Pancreas (tissue), 10 donors: ENCODE measurements at regions not wholly inside any gene's neighbourhood (a gene's known extent, or its start where the extent isn't known, plus 50 kb on each side); places are given as distances from the start of the nearest gene placed in this dataset.

ENCODE experiments used
- ATAC-seq, 4 donors: fragments of 200-7000 bp; cut with Tn5 transposase; one replicate each; pipeline versions ENCODE4 v1.8.0 to v1.9.1; 2020; ENCODE audit warnings: mild to moderate bottlenecking in 4 of 4, moderate library complexity in 4 of 4
- DNase-seq, 6 donors: peaks; one replicate each; pipeline ENCODE4 v3.0.0-alpha.2; 2020
- FAIRE-seq: peaks from 2 replicates; lab custom pipeline; 2012; peaks lifted over from hg19 to GRCh38; lab: Jason Lieb, UNC
- H3K27ac ChIP-seq, 4 donors: fragments of 200-600 bp; sonication (generic); 1 replicate in 3 of 4; 2 replicates in 1 of 4; pipeline versions ENCODE4 v1.5.0 to v1.8.0; 2020
- H3K27me3 ChIP-seq, 4 donors: fragments of 200-600 bp; one replicate each; pipeline ENCODE4 v1.8.0; 2021
- H3K36me3 ChIP-seq, 3 donors: fragments of 200-600 bp; sonication (generic) in 1 of 3; one replicate each; pipeline versions ENCODE4 v1.5.0 to v1.8.0; 2020 to 2021
- H3K4me1 ChIP-seq, 3 donors: fragments of 200-600 bp; one replicate each; pipeline ENCODE4 v1.8.0; 2021
- H3K4me3 ChIP-seq, 4 donors: fragments of 200-600 bp; sonication (generic) in 2 of 4; one replicate each; pipeline versions ENCODE4 v1.5.0 to v1.8.0; 2020 to 2021
- H3K9me3 ChIP-seq, 4 donors: fragments of 200-600 bp; one replicate each; pipeline ENCODE4 v1.8.0; 2021
- WGBS, 2 donors: extraction: QIAGEN DNeasy Blood & Tissue Kit; methylation state at CpG; one replicate each; pipeline ENCODE4 v1.1.7; 2013; 5-methylcytosine and 5-hydroxymethylcytosine counted together
- intact Hi-C, 3 donors: fragments of 100-400 bp; cut with DNase I; formaldehyde crosslinking; loops; one replicate each; pipeline versions ENCODE4 v1.11.1 to v1.14.2; 2022
- TF ChIP-seq, protein P1 (sequence below), 4 donors: fragments of 200-600 bp; sonication (generic) in 3 of 4; IDR thresholded peaks; one replicate each; pipeline versions ENCODE4 v1.5.0 to v1.8.0; 2021; ENCODE audit warnings: antibody characterized with exemption in 4 of 4
- donor health status: healthy with polysubstance abuse.
- donor health status: DM: no; HTN: no; CAD: no; lungs with moderate emphysema.
- donor health status: DM: no; HTN: no; CAD: no.
- donor health status: control.
- donor health status: control.
- donor health status: Bipolar disorder and iron deficiency.
- donor health status: DM: yes; HTN: yes; CAD: no.
- donor health status: DM: no; HTN: no; CAD: no.
- donor health status: DM: no; HTN: no; CAD: no.
- donor health status: DM: yes; HTN: yes; CAD: no.

DNA sequence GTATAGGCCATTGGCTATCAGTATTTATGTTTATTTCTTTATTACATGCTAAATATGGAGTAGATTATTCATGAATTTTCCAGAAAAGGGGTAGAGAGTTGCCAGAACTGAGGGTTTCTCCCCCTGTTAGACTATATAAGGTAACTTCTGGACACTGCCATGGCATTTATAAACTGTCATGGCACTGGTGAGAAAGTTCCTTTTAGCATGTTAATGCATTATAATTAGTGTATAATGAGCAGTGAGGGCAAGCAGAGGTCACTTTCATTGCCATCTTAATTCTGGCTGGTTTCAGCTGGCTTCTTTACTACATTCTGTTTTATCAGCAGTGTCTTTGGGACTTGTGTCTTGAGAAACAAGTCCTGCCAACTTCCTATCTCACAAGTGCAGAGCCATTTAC is 220.0 kb upstream of the CNR1 start:
- H3K36me3 ChIP-seq = no peaks in the 10 kb centered on the region
- ATAC-seq (no peak), FAIRE-seq (no peak), DNase-seq (no peak)
- H3K9me3 ChIP-seq = no peaks in the 10 kb centered on the region
- H3K4me1 ChIP-seq = no peaks in the 10 kb centered on the region
- no peak overlapping the region for H3K4me3 ChIP-seq
- no peak overlapping the region for H3K27ac ChIP-seq
- intact Hi-C loops = no loop called here
- no peaks in the 10 kb centered on the region for H3K27me3 ChIP-seq
- TF ChIP-seq, protein P1, sequence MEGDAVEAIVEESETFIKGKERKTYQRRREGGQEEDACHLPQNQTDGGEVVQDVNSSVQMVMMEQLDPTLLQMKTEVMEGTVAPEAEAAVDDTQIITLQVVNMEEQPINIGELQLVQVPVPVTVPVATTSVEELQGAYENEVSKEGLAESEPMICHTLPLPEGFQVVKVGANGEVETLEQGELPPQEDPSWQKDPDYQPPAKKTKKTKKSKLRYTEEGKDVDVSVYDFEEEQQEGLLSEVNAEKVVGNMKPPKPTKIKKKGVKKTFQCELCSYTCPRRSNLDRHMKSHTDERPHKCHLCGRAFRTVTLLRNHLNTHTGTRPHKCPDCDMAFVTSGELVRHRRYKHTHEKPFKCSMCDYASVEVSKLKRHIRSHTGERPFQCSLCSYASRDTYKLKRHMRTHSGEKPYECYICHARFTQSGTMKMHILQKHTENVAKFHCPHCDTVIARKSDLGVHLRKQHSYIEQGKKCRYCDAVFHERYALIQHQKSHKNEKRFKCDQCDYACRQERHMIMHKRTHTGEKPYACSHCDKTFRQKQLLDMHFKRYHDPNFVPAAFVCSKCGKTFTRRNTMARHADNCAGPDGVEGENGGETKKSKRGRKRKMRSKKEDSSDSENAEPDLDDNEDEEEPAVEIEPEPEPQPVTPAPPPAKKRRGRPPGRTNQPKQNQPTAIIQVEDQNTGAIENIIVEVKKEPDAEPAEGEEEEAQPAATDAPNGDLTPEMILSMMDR (IDR thresholded peaks at IDR 0.05) = no peak

DNA sequence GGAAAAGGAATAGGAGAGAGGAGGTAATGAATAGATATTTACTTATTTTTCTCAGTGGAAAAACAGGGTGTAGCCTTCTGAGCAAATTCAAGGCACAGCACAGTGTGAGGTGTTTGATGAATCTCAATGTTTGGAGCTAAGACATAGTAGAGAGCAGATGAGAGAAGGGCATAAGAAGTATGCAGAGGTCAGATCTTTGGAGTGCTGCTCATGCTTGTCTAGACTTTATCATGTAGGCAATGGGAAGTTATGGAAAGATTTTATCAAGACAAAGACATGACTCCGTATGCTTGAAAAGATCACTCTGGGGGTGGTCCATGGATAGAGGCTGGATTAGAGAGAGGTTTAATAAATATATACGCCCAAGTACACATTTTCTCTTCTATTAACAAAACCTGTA is 217.0 kb upstream of the CNR1 start:
- Histone ChIP-seq H3K27ac (no peak overlapping the region), H3K9me3 (no peaks in the 10 kb centered on the region), H3K4me1 (no peaks in the 10 kb centered on the region), H3K36me3 (no peaks in the 10 kb centered on the region), H3K4me3 (no peak overlapping the region), H3K27me3 (no peaks in the 10 kb centered on the region)
- TF ChIP-seq, protein P1 (IDR thresholded peaks at IDR 0.05) = no peak
- FAIRE-seq = no peak
- DNase-seq = no peak
- 60 to 78% methylated on average over 2 of the region's 2 CpGs for WGBS, 2 donors
- intact Hi-C loops = no loop called here
- no peak for ATAC-seq

DNA sequence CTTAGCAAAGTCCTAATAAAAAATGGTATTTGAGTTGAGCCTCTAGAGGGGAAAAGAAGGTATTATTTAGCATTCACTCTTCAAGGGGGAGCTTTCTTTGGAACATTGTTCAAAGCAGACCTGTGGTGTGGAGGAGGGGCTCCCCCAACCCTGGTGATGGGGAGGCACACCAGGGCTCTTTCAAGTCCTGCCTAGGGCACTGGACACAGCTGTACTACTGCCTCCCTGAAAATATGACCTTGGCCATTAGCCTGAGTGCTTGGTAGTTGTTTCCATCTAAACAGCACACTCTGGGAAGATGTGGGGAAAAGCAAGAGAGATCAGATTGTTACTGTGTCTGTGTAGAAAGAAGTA is 215.1 kb upstream of the CNR1 start:
- no peak for FAIRE-seq
- H3K4me1 ChIP-seq = no peaks in the 10 kb centered on the region
- no peaks in the 10 kb centered on the region for H3K36me3 ChIP-seq
- no peak overlapping the region for H3K4me3 ChIP-seq
- no peak for DNase-seq
- H3K9me3 ChIP-seq = no peaks in the 10 kb centered on the region
- intact Hi-C loops = no loop called here
- no peak for ATAC-seq
- H3K27me3 ChIP-seq = no peaks in the 10 kb centered on the region
- no peak overlapping the region for H3K27ac ChIP-seq
- TF ChIP-seq, protein P1 (IDR thresholded peaks at IDR 0.05) = no peak

DNA sequence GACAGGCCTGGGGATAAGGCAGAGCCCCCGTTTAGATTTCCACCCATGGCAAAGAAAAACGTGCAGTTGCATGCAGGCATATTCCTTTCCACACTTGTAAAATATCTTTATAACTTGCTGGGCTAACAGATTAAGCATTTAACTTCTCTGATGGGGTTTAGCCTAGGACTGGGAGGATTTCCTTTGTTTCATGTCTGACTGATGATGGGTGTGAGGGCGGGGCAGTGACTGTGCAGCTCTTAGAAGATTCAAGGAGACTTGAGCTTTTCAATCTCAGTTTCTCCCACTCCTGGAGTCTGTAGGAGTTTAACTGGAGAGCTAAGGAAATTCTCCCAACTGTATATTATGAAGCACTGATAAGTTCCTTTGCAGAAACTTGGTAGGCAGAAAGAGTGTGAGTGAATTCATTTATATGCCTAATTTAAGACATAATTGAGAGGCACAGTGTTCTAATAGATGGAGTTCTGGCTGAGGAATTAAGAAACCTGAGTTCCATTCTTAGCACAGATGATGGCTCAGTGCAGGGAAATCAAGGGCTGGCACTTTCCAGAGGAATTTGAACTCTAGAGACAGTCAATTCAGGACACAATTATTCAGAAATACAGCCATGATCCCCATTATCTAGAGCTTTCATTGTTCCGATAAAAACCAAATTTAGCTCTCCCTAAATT is 214.6 kb upstream of the CNR1 start:
- intact Hi-C loops = no loop called here
- Histone ChIP-seq H3K27ac (no peak overlapping the region), H3K27me3 (no peaks in the 10 kb centered on the region), H3K36me3 (no peaks in the 10 kb centered on the region), H3K9me3 (no peaks in the 10 kb centered on the region), H3K4me1 (no peaks in the 10 kb centered on the region), H3K4me3 (no peak overlapping the region)
- FAIRE-seq (no peak), DNase-seq (no peak), ATAC-seq (no peak)
- TF ChIP-seq, protein P1 (IDR thresholded peaks at IDR 0.05) = no peak
- 43 to 51% methylated on average over 4 of the region's 4 CpGs for WGBS, 2 donors

DNA sequence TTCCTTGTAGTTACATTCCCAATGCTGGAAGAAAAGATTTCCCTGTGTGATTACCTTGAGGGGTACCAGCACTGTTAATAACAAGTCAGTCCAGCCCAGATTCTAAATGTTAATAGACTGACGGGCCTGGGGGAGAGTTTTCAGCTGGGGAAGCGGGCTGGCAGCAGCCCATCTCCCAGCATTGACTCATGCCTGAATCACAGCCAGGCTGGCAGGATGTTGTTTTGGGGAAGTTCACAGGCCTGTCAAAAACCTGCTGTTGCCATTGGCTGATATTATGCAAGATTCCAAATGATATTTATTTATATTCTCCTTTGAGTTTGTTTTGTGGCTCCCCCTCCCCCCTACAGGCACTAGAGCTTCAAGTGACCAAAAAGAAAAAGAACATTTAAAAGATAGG is 213.9 kb upstream of the CNR1 start:
- Histone ChIP-seq H3K36me3 (no peaks in the 10 kb centered on the region), H3K4me1 (no peaks in the 10 kb centered on the region), H3K27me3 (no peaks in the 10 kb centered on the region), H3K27ac (no peak overlapping the region), H3K4me3 (no peak overlapping the region), H3K9me3 (no peaks in the 10 kb centered on the region)
- 21 to 27% methylated on average over 2 of the region's 2 CpGs for WGBS, 2 donors
- TF ChIP-seq, protein P1 (IDR thresholded peaks at IDR 0.05) = no peak
- no peak for FAIRE-seq
- intact Hi-C loops = no loop called here
- DNase-seq = peak in 1 of 6 donors; percentile 16
- no peak for ATAC-seq
